NCI-H2227 (cell line): ENCODE measurements at regions not wholly inside any gene's neighbourhood (a gene's known extent, or its start where the extent isn't known, plus 50 kb on each side); places are given as distances from the start of the nearest gene placed in this dataset.

ENCODE experiments used
- DNase-seq: peaks from one replicate; lab custom pipeline; 2025; ENCODE audit not compliant: unreplicated experiment; lab: John Stamatoyannopoulos, UW

- DNase-seq = no peak
These were observed 357.7 kb downstream of the BCOR start for GRCh38 chrX:39740078-39740477.

DNA sequence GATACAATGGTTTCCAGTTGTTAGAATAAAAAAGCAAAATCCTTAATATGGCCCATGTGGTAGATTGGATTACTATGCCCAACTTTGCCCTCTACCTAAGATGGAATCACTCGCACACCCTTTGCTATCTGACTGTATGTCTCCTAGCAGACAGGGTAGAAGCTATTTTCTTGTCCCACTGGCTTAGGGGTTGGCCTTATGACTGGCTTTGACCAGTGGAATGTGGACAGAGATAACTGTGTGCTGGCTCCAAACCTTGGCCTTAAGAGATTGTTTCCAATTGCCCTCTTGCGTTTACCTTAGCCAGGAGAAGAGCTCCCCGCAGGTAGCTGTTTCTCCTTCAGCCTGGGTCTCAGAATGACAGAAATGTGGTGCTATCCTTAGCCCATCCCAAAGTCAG, 355.9 kb downstream of the BCOR start:
- no peak for DNase-seq

- DNase-seq = no peak
These were observed 351.9 kb downstream of the BCOR start for GRCh38 chrX:39745818-39746217.

DNA sequence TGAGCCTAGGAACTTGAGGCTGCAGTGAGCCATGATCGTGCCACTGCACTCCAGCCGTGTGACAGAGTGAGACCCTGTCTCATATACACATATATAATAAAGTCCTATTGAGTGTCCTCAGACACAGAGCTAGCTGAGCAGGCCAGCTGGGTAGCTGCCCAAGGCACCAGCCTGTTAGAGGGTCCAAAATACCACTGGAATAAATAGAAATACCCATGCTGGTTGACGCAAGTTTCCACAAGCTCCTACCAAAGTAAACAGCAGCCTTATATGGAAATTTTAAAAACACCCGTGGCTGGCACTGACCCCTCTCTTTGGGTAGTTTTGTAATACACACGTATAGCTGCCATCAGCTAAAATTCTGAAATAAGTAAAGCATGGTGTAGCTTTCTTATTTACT, 348.6 kb downstream of the BCOR start:
- no peak for DNase-seq

DNA sequence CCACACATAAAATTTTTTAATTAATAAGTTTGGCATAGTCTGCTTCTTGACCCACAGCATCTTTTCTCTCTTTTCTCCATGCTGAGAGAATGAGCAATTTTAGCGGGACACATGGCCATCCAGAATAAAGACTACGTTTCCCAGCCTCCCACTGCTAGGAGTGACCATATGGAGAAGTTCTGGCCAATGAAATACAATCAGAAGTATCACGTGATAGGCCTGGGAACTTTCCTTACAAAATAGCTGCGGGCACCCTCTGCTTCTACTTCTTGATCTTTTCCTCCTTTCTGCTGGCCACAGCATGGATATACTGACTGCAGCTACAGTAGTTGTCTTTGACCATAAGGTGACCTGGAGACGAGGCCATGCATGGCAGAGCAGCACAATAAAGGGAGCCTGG, 348.0 kb downstream of the BCOR start:
- DNase-seq = no peak

DNA sequence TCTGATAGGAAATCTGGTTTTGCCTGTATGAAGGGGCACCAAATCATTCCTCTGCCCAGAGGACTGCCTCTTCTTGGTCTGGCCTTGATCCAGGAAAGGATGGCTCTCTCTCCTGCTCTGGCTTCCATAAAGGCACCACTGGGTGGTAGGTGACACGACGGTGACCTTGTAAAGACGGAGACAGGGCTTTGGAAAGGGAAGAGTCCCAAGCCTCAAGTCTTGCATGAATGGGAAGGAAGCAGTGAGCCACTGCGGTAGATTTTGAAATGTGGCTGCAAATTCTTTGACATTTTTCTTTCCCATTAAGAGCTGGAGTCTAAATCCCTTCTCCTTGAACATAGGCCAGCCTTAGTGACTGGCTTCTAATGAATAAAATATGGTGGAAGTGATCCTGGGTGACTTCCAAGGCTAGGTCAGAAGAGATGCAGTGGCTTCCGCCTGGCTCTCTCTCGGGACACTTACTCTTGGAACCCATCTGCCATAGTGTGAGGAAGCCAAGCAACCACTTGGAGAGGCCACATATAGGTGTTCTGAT, 347.4 kb downstream of the BCOR start:
- DNase-seq = no peak

DNA sequence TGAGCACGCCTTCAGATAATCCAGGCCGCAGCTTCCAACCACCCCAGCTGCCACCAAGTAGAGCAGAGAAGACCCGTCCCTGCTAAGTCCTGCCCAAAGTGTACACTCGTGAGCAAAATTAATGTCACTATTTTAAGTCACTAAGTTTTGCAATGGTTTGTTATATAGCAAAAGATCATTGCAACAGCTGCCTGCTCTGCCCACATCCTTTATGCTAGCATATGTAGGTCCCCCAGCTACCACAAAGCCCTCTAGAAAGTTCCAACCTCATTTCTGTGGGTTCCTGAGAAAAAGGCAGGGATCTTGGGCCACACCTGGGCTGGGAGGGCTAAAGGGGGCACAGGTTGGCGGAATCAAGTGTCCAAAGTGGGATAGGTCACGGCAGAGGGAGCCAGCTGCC, 346.9 kb downstream of the BCOR start:
- no peak for DNase-seq

DNA sequence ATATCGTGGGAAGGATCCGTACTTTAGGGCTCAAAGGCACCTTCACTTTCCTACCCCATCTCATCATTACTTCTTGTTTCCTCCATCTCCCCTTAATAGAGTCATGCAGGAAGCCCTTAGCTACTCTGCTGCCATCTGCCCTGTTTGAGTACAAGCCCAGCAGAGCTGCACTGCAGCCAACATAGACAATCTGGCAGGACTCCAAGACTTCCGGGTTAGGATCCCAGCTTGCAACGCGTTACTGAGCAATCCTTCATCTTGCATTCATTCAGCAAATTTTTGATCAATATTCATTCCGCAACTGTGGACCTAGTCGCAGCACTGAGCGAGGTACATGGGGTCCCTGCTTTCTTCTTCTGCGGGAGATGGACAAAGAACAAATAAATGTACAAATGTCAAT, 344.9 kb downstream of the BCOR start:
- peak; percentile 14 for DNase-seq

DNA sequence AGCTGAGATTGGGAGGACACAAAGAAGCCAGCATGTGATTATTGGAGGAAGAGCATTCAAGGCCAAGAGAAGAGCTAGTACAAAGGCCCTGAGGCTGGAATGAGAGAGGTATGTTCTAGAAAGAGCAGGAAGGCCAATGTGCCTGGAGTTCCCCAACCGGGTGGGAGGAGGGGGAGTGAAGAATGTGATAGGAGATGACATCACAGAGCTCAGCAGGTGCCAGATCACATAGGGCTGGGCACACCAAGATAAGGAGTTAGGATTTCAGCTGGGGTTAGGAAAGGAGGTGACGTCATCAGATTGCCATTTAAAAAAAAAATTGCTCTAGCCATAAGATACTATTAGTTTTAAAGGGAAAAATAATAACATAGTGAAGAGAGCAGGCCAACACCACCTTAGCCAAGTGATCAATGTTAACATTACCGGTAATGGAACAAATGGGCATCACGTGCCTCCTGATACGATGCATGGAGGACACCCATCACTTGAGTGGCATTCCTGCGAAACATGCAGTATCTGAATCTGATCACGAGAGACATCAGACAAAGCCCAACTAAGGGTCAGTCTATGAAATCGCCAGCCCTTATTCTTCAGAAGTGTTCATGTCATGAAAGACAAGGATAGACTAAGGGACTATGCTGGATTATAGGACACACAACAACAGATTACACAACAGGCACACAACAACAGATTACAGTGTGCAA, 344.3 kb downstream of the BCOR start:
- DNase-seq = no peak

- peak; percentile 62 for DNase-seq
These were observed 342.4 kb downstream of the BCOR start for GRCh38 chrX:39755143-39756032.

DNA sequence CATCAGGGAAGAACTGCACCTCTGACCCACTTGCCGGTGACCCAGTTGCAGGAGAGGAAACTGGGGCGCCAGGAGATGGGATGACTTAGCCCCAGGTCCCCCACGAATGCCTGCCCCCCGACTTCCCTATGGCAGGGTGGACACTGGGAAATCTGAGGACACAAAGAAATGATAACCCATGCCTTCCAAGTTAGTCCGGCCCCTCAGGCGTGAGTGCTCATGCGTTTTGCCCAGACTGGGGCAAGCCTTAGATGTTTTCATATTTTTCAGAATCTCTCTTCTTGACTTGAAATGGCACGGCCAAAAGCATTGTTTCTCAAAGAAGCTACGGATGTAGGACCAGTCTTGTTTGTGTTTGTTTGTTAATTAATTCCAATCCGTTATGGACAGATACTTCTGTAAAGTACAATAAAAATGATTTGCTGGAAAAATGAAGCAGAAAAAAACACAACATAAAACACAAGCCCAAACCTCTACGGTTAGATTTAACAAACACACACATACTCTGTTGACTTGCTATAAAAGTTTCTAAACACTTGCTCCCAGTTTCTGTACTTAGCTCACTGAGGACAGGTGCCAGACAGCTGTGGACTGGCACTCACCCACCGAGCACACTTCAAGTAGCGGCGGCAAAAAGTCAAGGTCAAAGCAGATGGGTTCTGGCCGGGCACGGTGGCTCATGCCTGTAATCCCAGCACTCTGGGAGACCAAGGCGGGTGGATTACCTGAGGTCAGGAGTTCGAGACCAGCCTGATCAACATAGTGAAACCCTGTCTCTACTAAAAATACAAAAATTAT, 341.5 kb downstream of the BCOR start:
- DNase-seq = no peak

DNA sequence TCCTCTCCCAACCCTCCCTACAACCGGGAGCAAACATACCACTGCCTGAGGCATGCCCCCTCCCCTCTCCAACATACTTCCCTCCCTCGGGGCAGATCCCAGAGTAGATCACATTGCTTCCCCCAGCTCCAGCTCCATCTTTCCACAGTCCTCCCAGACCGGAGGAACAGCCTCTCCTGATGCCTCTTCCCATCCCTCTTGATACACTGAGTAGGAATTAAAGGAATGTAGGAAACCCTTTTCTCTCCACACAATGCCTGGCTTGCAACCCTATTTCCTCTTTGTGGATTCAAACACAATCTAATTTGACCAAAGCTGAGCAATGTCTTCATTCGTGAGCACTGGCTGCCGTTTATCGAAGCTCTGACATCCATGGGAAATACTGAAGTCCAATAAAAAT, 339.8 kb downstream of the BCOR start:
- no peak for DNase-seq

DNA sequence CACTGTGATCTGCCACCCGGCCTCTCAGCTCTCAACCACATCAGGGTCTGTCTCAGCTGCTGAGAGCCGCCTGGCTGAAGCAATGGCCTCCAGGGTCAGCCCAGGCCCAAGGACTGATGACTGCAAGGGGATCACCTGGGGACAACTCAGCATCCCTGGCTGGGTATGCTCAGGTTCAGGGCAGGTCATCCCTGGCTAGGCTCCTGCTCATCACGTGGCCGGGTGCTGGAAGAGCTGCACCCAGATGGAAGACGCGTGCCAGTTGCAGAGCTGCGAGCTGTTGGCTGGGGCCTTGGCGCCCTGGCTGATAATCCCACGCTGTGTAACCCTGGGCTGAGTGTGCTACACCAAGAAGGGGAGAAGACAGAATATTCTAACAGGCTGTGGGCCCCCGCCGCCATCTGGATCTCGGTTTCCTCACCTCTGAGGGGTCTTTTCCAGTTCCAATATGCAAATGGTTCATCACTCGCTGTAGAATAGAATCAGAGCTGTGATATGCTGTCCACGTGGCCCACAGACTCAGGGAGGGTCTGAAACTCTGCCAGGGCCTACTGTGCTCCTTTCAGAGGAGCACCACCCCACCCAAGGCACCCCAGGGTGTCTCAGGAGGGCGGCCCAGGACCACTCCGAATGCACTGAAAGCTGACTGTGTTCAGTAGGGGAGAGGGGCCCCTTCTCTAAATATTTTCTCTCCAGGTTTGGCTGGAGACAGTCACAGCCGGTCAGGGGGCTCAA, 338.8 kb downstream of the BCOR start:
- DNase-seq = no peak

GRCh38 chrX:39759526-39760224, 338.1 kb downstream of the BCOR start:
- DNase-seq = no peak

DNA sequence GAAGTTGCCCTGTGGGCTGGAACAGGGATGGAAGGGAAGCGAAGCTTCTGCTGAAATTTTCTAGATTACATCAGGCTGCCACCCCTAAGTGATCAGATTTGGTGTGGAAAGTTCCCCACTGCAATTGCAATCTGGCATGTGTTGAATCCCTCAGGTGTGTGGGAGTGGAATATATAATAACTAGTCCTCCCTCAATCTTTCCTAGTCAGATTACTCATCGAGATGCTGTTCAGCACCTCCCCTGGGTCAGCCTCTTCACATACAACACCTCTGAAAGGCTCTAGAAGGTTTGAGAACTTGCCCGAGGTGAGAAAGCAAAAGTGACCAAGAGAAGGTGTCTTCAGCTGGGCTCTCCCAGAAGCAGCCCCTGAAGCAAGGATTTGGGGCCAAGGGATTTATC, 336.8 kb downstream of the BCOR start:
- DNase-seq = no peak

DNA sequence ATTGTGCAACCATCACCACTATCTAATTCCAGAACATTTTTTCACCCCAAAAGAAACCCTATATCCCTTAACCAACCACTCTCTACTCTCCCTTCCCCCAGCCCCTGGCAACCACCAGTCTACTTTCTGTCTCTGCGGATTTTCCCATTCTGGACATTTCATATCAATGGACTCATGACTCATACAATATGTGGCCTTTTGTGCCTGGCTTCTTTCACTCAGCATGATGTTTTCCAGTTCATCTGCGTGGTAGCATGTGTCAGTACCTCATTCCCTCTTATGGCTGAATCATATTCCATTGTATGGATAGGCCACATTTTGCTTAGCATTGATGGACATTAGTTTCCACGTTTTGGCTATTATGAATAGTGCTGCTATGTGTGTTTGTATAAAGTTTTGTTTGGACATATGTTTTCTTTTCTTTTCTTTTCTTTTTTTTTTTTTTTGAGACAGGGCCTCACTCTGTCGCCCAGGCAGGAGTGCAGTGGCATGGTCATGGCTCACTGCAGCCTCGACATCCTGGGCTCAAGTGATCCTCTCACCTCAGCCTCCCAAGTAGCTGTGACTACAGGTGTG, 335.4 kb downstream of the BCOR start:
- no peak for DNase-seq

DNA sequence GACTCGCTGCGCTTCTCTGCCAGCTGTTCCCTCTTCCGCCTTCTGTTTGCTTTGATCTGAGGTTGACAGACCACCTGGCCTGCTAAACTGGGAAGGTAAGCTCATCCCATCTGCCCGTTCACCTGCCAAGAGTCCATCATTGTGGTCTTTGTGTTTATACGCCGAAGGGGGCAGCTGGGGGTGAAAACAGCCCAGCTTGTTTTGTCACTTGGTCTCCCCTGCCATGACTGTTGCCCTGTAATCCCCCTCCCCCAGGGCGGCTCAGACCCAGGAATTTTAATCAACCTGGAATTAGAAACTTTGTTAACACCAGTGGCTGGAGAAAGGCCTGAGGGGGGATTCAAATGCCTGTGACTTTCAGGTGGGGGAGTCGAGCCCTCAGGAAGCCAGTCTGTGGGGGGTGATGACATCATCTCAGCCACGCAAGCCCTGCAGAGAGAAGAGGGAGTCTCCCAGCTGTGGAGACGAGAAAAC, 333.3 kb downstream of the BCOR start:
- DNase-seq = no peak

GRCh38 chrX:39765327-39765726, 332.4 kb downstream of the BCOR start:
- DNase-seq = no peak

GRCh38 chrX:39766085-39766726, 331.6 kb downstream of the BCOR start:
- no peak for DNase-seq
